ENCODE measurements at regions not wholly inside any gene's neighbourhood (a gene's known extent, or its start where the extent isn't known, plus 50 kb on each side); places are given as distances from the start of the nearest gene placed in this dataset.

- DNase-seq (ENCODE audit: low read depth, low spot score), result no peak
Measured at GRCh38 chr18:2102022-2102421, 469.3 kb downstream of the METTL4 start.

DNA sequence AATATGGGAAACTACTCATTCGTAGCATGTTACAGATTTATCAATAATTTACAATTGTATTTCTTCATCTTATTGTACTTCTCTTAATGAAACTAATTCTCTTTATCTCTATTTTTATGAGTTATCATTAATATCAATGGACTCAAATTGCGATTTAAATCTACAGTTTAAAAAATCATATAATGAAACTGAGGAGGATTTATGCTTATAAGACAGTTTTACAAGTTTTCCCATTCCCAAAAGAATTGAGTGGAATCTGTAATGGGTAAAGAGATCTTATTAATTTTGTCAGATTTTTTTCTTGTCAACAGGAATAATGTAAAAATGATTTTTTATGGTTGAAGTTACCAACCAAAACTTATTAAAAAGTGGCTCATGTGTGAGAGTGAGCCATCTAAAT, 468.0 kb downstream of the METTL4 start:
- DNase-seq (ENCODE audit: low read depth, low spot score), result no peak

- peak; percentile 16 for DNase-seq (ENCODE audit: low read depth, low spot score)
Measured at GRCh38 chr18:2104620-2105462, 466.5 kb downstream of the METTL4 start.

DNA sequence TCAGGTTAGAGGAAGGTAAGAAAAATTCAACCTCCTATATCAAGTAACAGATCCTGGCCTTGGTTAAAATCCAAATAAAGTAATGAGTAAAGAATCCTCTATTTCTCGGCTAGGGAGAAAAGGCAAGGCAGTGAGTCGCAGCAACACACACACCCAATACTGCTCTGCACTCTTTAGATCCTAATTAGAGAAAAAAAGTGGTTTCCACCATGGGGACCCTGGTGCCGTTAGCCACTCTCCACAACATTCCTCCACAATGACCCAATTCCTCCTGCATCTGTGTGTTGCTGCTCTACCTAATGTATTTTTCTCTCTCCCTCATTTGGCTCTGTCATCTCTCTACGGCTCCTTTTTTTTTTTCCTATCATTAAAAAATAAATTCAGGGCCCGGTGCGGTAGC, 462.7 kb downstream of the METTL4 start:
- no peak for DNase-seq (ENCODE audit: low read depth, low spot score)

DNA sequence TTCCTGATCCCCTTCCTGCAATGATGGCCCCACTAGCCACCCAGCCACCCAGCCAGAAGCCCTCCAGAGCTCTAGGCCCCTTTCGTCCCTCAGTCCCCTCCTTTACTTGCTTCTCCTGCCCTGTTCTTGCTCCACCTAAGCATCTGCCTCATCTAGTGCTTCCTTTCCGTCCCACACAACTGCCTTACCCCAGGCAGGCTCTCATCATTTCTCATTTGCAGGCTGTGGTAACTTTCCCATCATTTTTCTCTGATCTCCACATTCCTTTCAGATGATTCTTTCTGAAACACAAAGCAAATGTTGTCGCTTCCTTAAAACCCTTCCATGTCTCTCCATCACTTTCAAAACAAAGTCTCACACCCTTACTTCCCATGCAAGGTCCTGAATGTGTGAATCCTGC, 459.8 kb downstream of the METTL4 start:
- no peak for DNase-seq (ENCODE audit: low read depth, low spot score)

- no peak for DNase-seq (ENCODE audit: low read depth, low spot score)
Measured at GRCh38 chr18:2112435-2113045, 458.8 kb downstream of the METTL4 start.

GRCh38 chr18:2114289-2114688, 457.0 kb downstream of the METTL4 start:
- DNase-seq (ENCODE audit: low read depth, low spot score), result no peak

DNA sequence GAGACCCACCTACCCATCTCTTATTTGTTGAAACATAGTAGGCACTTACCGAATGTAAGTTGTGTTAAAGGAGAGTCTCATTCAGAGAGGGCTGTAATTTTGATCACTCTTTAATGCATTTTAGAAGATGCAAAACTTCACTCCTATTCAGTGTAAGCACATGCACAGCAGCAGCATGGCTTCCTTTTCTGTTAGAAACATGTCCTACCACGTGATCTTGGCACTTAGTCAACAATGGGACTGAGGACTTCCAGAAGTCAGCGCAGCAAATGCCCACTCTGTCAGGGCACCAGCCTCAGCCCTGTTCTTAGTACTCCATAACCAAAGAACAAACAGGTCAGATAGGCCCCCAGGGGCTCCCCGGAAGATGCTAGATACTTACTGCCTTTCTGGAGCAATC, 456.5 kb downstream of the METTL4 start:
- DNase-seq (ENCODE audit: low read depth, low spot score), result no peak

DNA sequence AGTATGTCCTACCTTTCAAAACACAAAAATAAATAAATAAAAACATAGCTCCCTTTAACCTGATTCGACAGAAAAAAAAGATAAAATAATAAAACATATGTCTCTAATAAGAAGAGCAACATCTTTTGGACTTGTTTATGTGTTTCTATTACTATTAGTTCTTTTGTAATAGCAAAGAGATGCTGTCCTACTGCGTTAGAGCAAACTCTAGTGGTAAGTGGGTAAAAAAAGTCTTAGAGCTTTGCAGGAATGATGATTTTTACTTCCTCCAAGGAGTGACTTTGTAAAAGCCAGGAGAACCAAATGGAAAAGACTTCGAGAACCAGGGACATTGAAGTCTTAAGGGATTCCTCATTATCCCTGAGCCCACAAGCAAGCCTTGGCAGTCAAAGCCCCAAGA, 450.1 kb downstream of the METTL4 start:
- no peak for DNase-seq (ENCODE audit: low read depth, low spot score)

DNA sequence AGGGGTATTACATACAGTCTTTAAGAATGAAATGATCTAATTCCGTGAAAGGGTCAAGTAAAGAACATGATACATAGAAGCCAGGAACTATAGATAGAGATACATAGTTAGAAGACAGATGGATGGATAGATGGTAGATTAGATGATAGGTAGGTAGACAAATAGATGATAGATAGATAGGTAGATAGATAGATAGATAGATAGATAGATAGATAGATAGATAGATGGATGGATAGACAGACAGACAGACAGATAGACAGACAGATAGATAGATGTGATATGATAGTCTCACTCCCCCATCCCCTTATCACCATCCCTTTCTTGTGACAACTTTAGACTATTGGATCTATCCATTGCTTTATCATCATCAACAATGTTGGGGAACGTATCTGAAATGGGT, 448.2 kb downstream of the METTL4 start:
- no peak for DNase-seq (ENCODE audit: low read depth, low spot score)

GRCh38 chr18:2134364-2134763, 436.9 kb downstream of the METTL4 start:
- no peak for DNase-seq (ENCODE audit: low read depth, low spot score)

- DNase-seq (ENCODE audit: low read depth, low spot score), result no peak
Measured at GRCh38 chr18:2135309-2135708, 436.0 kb downstream of the METTL4 start.

DNA sequence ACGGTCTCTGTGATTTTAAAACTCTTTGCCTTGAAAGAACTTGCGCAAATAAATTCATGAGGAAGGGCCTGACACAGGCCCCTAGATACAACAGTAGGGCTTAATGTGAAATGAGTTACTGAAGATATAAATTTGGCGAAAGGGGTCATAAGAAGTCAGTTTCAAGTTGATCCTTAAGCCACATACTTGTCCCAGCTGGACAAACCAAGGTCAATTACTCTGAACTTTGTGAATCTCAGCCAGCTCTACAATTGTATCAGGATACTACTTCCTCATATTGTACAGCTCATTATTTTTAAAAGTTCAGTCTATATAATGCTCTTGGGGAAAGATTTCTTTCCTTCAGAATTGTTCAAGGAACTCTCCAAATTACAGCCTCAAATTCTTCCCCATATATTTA, 432.8 kb downstream of the METTL4 start:
- DNase-seq (ENCODE audit: low read depth, low spot score), result no peak

- no peak for DNase-seq (ENCODE audit: low read depth, low spot score)
Measured at GRCh38 chr18:2139691-2140090, 431.6 kb downstream of the METTL4 start.

DNA sequence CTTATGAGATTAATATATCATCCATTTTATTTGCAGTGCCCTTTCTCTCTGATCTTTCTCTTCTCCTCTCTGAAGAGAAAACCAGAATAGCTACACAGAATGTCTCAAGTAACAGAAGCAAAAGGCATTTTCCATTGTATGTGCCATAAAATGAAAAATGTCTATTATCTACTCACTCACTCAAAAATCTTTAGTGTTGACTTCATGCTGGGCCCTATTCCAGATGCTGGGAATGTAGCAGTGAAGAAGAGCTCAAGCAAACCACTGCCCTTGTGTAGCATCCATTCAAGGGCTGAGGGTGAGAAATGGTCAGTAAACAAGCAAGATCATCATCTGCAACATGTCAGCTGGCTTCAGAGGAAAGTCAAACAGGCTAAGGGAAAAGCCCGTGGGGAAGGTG, 427.7 kb downstream of the METTL4 start:
- DNase-seq (ENCODE audit: low read depth, low spot score), result no peak

DNA sequence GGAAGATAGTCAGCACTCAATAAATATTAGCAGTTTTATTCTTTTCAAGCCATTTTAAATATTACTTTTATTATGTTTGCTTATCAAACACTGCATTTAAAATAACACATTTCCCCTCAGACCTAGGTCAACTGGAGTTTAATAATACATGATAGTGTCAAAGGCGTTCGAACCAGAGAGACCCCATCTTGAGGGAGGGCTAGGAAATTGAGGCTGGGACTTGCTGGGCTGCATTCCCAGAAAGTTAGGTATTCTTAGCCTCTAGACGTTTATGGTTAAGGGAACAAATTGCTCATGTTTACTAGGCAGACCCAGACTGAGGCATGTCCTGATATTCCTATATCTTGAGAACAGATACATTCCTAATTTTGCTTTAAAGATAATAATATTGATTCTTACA, 426.5 kb downstream of the METTL4 start:
- no peak for DNase-seq (ENCODE audit: low read depth, low spot score)

DNA sequence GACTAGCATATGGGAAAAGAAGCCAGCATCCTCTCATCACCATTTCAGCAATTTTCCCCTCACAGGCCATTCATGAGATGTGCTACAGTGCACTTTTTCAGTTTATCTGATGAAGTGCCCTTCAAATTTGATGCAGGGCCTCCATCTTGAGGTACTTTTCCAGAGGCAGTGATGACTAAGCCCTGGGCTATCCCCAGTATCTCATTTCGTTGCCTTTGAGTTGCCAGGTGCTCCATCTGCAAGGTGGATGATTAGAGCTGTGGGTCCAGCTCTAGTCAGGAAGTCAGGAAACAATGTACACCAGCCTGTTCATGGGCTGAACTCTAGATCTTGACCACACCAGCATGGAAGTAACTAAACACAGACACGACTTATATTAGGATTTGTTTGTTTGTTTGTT, 425.2 kb downstream of the METTL4 start:
- DNase-seq (ENCODE audit: low read depth, low spot score), result no peak

DNA sequence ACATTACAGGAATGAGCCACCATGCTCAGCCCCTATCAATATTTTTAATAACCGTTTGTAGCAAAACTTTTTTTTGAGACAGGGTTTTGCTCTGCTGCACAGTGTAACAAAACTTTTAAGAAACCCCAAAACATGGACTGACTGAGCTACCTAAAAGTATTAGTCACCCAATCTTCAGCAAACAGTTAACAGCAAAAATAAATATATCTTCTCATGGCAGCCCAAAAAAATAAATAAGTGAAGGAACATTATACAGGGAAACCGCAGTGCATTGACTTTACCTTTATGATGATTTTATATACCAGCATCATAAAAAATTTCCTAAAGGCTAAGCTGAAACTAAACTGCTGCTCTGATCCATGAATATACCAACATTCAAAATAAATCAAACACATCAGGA, 424.6 kb downstream of the METTL4 start:
- no peak for DNase-seq (ENCODE audit: low read depth, low spot score)

DNA sequence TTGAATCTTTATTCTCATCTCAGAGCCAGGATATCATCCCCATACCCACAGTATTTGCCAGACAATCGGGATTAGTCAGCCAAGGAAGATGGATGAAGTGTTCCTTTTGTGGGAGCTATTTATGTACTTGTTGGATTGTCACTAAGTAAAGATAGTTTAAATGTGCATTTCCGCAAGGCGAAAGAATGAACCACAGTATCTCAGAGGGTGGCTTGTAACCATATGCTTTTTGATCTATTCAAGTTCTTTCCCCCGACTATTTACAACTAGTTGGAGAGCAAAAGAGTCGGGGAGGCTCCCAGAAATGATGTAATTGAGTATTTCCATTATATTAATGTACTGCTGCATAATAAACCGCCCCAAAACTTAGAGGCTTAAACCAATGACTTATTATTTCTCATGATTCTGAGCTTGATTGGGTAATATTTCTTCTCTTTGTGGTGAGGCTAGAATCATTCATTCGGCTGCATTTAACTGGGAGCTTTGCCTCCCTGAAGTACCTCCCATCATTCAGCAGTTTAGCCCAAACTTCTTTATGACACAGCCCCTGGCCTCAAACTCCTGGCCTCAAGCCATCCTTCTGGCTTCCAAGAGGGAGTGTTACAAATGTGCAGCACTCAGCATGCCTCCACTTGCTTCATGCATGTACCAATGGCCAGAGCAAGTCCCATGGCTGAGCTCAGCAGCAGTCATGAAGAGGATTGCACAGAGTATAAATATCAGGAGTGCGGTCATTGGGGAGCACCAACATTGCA, 423.7 kb downstream of the METTL4 start:
- no peak for DNase-seq (ENCODE audit: low read depth, low spot score)

GRCh38 chr18:2148823-2149222, 422.5 kb downstream of the METTL4 start:
- DNase-seq (ENCODE audit: low read depth, low spot score), result no peak

- no peak for DNase-seq (ENCODE audit: low read depth, low spot score)
Measured at GRCh38 chr18:2150566-2150965, 420.7 kb downstream of the METTL4 start.

DNA sequence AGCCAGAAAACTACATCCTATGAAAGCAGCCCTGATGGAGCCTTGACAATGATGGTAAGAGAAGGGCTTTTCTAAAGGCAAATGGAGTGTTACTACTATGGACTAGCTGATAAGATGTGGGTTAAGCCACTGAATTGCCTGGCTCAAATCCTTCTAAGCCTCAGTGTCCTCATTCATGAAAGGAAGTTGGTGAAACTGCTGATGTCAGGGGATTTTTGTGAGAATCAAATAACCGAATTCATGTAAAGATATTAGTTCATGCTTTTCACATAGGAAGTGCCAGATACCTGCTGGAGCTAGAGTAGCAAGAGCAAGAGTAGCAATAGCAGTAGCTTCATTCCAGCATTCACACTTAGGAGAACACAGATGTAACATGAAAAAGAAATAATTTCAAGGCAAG, 417.0 kb downstream of the METTL4 start:
- no peak for DNase-seq (ENCODE audit: low read depth, low spot score)

Measured in activated CD4-positive, CD25-positive, alpha-beta regulatory T cell treated with anti-CD3 and anti-CD28 coated beads, Interleukin-2, amount 50 U/mL, for 16 hours (primary cell).